Retinal pigment epithelial cell (primary cell): ENCODE measurements at regions not wholly inside any gene's neighbourhood (a gene's known extent, or its start where the extent isn't known, plus 50 kb on each side); places are given as distances from the start of the nearest gene placed in this dataset.

Experiments
- DNase-seq: peaks from one replicate; pipeline ENCODE4 v3.0.0-alpha.2; 2010; ENCODE audit warnings: low read depth
- H3K4me3 ChIP-seq: 2 replicates; pipeline ENCODE4 v1.5.1; 2011; ENCODE audit warnings: mild to moderate bottlenecking, low read length, control low read depth, moderate library complexity
- TF ChIP-seq, protein P1 (sequence below): conservative IDR thresholded peaks from 2 replicates; pipeline ENCODE4 v1.5.1; 2011; ENCODE audit warnings: low read depth, low read length, control low read depth, inconsistent platforms

- H3K4me3 ChIP-seq, result no peak overlapping the region
- TF ChIP-seq, protein P1, sequence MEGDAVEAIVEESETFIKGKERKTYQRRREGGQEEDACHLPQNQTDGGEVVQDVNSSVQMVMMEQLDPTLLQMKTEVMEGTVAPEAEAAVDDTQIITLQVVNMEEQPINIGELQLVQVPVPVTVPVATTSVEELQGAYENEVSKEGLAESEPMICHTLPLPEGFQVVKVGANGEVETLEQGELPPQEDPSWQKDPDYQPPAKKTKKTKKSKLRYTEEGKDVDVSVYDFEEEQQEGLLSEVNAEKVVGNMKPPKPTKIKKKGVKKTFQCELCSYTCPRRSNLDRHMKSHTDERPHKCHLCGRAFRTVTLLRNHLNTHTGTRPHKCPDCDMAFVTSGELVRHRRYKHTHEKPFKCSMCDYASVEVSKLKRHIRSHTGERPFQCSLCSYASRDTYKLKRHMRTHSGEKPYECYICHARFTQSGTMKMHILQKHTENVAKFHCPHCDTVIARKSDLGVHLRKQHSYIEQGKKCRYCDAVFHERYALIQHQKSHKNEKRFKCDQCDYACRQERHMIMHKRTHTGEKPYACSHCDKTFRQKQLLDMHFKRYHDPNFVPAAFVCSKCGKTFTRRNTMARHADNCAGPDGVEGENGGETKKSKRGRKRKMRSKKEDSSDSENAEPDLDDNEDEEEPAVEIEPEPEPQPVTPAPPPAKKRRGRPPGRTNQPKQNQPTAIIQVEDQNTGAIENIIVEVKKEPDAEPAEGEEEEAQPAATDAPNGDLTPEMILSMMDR, result no peak
- DNase-seq, result no peak
These were observed 353.2 kb downstream of the IRX1 start for GRCh38 chr5:3948838-3949237.

DNA sequence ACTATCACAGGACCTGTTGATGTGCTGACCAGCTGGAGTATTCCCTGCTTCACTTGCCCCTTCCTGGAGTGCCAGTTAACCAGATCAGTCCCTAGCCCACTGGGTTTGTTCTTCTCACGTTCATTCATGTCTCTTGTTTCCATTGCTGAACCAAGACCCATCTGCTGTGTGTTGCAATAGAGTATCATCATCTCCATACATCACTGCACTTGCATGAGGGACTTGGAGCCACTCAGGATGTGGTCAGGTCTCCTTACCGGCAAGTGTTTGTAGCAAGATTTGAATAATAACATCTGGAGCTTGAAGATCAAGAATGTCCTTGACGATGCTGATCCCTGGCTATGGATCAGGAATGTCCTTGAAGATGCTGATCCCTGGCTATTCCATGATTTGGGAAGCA lies 358.6 kb downstream of the IRX1 start:
- TF ChIP-seq, protein P1, result no peak
- no peak for DNase-seq
- H3K4me3 ChIP-seq, result no peak overlapping the region

GRCh38 chr5:3954633-3955032 lies 359.0 kb downstream of the IRX1 start:
- TF ChIP-seq, protein P1, result no peak
- no peak overlapping the region for H3K4me3 ChIP-seq
- no peak for DNase-seq

- H3K4me3 ChIP-seq, result no peak overlapping the region
- TF ChIP-seq, protein P1, result no peak
- no peak for DNase-seq
These were observed 362.0 kb downstream of the IRX1 start for GRCh38 chr5:3957658-3958057.

DNA sequence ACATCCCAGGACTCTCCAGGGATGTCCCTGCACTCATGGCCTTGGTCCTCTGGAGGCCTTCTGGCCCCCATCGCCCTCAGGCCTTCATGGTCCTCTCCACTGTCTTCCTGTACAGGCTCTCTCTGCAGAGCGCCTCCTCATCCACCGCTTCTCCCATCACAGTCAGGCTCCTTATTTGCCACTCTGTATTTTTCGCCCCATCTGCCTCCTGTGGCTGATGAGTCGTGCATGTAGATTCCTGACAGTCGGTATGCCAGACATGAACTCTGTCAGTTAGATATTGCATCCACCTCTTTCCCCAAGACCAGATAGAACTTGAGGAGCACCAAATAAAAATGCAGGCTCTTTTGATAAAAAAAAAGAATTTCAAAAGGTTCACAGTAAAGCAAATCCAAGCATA lies 362.8 kb downstream of the IRX1 start:
- no peak for DNase-seq
- TF ChIP-seq, protein P1, result no peak
- H3K4me3 ChIP-seq, result no peak overlapping the region

GRCh38 chr5:3962113-3962512 lies 366.5 kb downstream of the IRX1 start:
- no peak for DNase-seq
- no peak overlapping the region for H3K4me3 ChIP-seq
- TF ChIP-seq, protein P1, result no peak

- H3K4me3 ChIP-seq, result no peak overlapping the region
- TF ChIP-seq, protein P1, result no peak
- no peak for DNase-seq
These were observed 368.0 kb downstream of the IRX1 start for GRCh38 chr5:3963652-3964051.
